Activated CD4-positive, alpha-beta T cell treated with anti-CD3 and anti-CD28 coated beads for 36 hours (primary cell): ENCODE measurements at regions not wholly inside any gene's neighbourhood (a gene's known extent, or its start where the extent isn't known, plus 50 kb on each side); places are given as distances from the start of the nearest gene placed in this dataset.
"Not testable (repeated sequence)": the region's sequence is repeated elsewhere in the genome, so short reads cannot be mapped to it uniquely, and the experiment has no call there.

ENCODE experiments used
- ATAC-seq: fragments of 200-7000 bp; cut with Tn5 transposase; one replicate; pipeline ENCODE4 v1.10.0; 2021; ENCODE audit warnings: mild to moderate bottlenecking, moderate library complexity
- CTCF ChIA-PET: fragments of 350-600 bp; sonication (Branson Sonifier 250); formaldehyde crosslinking; loops from one replicate; lab custom pipeline; 2021; ENCODE audit warnings: antibody characterized with exemption; lab: Charles Lee
- POLR2A ChIA-PET: fragments of 350-600 bp; sonication (Branson Sonifier 250); formaldehyde crosslinking; loops from one replicate; lab custom pipeline; 2021; ENCODE audit warnings: antibody characterized with exemption, inconsistent platforms; lab: Charles Lee
- DNase-seq: peaks from one replicate; pipeline ENCODE4 v3.0.0-alpha.2; 2020
- H3K27ac Mint-ChIP-seq: one replicate; pipeline ENCODE4 v1.8.0; 2021; ENCODE audit warnings: mixed read lengths
- H3K27me3 Mint-ChIP-seq: one replicate; pipeline ENCODE4 v1.8.0; 2021; ENCODE audit warnings: mixed read lengths
- H3K36me3 Mint-ChIP-seq: one replicate; pipeline ENCODE4 v1.8.0; 2021; ENCODE audit warnings: low read depth, mixed read lengths
- H3K4me1 Mint-ChIP-seq: one replicate; pipeline ENCODE4 v1.8.0; 2021; ENCODE audit warnings: mixed read lengths
- H3K4me3 Mint-ChIP-seq: one replicate; pipeline ENCODE4 v1.8.0; 2021; ENCODE audit warnings: mild to moderate bottlenecking, moderate library complexity, mixed read lengths
- H3K9me3 Mint-ChIP-seq: one replicate; pipeline ENCODE4 v1.8.0; 2021; ENCODE audit warnings: low read depth, mixed read lengths
- intact Hi-C, 2 experiments: fragments of 100-400 bp; cut with DNase I in 1 of 2; cut with micrococcal nuclease in 1 of 2; formaldehyde crosslinking; loops; one replicate each; pipeline versions ENCODE4 v1.14.2 to v1.15.1; 2022 to 2024; cut with DNase I, micrococcal nuclease

DNA sequence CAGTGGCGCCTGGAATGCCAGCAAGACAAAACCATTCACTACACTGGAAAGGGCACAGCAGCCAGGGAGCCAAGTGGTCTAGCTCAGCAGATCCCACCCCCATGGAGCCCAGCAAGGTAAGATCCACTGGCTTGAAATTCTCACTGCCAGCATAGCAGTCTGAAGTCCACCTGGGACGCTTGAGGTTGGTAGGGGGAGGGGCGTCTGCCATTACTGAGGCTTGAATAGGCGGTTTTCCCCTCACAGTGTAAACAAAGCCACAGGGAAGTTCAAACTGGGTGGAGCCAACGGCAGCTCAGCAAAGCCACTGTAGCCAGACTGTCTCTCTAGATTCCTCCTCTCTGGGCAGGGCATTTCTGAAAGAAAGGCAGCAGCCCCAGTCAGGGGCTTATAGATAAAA is 133.0 kb upstream of the DDX53 start:
- POLR2A ChIA-PET, H3K36me3 Mint-ChIP-seq, H3K27ac Mint-ChIP-seq: not testable (repeated sequence)

DNA sequence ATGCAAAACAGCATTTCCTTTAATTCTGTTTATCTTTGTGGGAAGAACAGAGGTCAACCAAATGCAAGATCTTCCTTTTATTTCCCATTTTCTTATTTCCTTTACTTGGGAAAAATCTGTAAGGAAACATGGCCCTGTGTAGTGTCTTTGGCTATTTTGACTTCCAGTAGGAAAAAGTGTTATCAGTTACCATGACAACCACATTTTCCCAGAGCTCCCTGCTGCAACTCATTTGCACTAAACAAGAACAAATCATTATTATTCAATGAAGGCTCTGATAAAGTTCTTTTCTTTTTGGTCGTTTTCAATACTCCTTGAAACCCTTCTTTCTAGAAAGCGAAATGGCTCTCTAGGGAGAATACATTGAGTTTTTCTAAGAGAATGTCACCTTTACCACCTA is 117.2 kb upstream of the DDX53 start:
- ChIA-PET POLR2A (no interaction called here), CTCF (no interaction called here)
- intact Hi-C loops = no loop called here
- ATAC-seq (no peak), DNase-seq (no peak)
- Mint-ChIP-seq H3K4me1 (no peaks in the 10 kb centered on the region), H3K27ac (no peak overlapping the region), H3K4me3 (no peak overlapping the region), H3K9me3 (no peaks in the 10 kb centered on the region), H3K27me3 (peaks cover 1% of the 10 kb centered on the region), H3K36me3 (no peaks in the 10 kb centered on the region)

More for the DNA sequence above, 133.0 kb upstream of the DDX53 start:
- H3K27me3 Mint-ChIP-seq, ATAC-seq, CTCF ChIA-PET, H3K4me3 Mint-ChIP-seq, H3K4me1 Mint-ChIP-seq, DNase-seq, H3K9me3 Mint-ChIP-seq, intact Hi-C loops: not testable (repeated sequence)

DNA sequence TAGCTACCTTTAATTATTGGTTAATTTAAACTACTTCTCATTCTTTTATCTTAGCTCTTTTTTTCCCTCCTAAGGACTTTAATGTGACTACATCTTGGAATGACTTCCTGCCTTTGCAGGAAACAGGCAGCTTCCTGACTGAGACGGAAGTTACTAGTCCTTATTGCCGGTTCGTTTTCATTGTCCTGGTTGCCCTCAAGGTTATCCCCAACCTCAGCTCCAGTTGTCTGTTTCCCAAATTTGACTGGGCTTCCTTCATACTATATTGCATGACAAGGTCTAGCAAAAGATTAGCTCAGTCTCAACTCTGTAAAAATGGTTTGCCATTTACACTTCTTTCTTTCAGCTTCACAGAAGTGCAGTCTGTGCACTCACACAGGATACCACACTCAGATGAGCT is 109.9 kb upstream of the DDX53 start:
- no peak overlapping the region for H3K27ac Mint-ChIP-seq
- no peak for ATAC-seq
- no peaks in the 10 kb centered on the region for H3K4me1 Mint-ChIP-seq
- no peak for DNase-seq
- no peaks in the 10 kb centered on the region for H3K27me3 Mint-ChIP-seq
- ChIA-PET POLR2A (no interaction called here), CTCF (no interaction called here)
- H3K36me3 Mint-ChIP-seq = no peaks in the 10 kb centered on the region
- H3K9me3 Mint-ChIP-seq = no peaks in the 10 kb centered on the region
- no peak overlapping the region for H3K4me3 Mint-ChIP-seq
- intact Hi-C loops = no loop called here

DNA sequence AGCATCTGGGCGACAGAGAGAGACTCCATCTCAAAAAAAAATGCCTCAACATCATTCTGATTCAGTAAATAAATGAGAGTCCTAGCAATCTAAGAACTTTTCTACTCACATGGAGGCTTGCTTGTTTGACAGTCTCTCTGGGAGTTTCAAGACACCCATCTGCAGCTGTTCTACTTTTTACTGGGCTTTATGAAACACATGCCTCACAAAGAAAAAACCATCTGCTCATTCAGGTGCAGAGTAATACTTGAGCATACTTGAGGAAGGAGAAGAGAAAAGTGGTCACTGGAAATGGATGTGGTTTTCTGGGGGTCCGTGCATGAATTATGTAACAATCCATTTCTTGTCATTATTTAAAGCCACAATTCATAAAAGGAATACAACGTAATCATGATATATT is 87.1 kb upstream of the DDX53 start:
- ATAC-seq (no peak), DNase-seq (no peak)
- Mint-ChIP-seq H3K9me3 (no peaks in the 10 kb centered on the region), H3K27me3 (no peaks in the 10 kb centered on the region), H3K4me3 (no peak overlapping the region), H3K4me1 (no peaks in the 10 kb centered on the region), H3K27ac (no peak overlapping the region), H3K36me3 (no peaks in the 10 kb centered on the region)
- intact Hi-C loops = no loop called here
- ChIA-PET POLR2A (no interaction called here), CTCF (no interaction called here)

DNA sequence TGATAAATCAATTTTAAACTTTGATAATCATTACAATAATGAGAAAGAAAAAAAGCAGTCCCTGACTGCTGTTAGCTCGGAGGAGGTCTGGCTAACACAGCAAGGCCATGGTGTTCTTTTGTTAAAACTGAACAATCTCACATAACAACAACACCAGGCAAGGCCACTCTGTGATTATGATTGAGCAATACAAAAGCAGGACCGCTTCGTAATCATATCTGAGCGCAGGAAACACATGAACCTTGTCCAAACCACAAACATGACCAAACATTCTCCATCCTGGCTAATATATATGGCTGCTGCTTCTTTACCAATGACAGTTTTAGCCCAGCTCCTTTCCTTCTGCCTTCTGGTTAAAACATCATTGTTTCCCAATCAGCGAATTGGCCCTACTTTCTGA is 76.8 kb upstream of the DDX53 start:
- intact Hi-C loops = no loop called here
- no peak for ATAC-seq
- Mint-ChIP-seq H3K27me3 (no peaks in the 10 kb centered on the region), H3K27ac (no peak overlapping the region), H3K9me3 (no peaks in the 10 kb centered on the region), H3K36me3 (no peaks in the 10 kb centered on the region), H3K4me3 (no peak overlapping the region), H3K4me1 (no peaks in the 10 kb centered on the region)
- ChIA-PET CTCF (no interaction called here), POLR2A (no interaction called here)
- DNase-seq = no peak

DNA sequence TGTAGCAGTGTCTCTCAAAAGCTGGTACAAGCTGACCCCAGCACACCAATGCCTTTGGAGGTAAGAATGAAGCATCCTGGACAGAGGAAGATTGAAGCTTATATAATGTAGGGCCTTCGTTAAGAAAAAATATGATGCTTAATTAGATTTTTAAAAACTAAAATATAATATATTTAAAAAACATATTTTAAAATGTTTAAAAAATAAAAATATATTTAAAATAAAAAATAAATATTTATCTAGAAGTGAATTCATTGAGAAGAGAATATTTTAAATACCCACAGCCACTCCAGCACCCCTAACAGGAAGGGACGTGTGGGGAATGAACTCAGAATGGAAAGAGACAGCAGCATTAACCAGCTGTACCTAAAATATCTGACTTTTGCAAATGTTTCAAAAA is 65.1 kb upstream of the DDX53 start:
- Mint-ChIP-seq H3K27me3 (no peaks in the 10 kb centered on the region), H3K4me3 (no peak overlapping the region), H3K36me3 (no peaks in the 10 kb centered on the region)

DNA sequence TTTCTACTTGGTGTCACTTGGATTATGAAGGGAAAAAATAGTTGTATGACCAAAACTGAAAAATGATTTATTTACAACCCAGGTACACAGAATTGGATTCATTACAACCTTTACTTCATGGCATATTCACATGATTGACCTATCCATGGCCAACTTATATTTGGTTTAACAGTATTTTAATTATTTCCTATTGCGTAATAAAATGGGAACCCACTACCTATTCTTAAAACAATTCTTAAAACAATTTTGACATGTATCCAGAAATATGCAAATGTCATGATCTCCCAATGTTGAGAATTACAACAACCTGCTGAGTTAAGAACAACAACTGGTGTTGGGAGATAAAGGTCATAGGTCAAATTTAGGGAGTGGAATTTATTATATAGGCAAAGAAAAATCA is 54.8 kb upstream of the DDX53 start:
- no peaks in the 10 kb centered on the region for H3K27me3 Mint-ChIP-seq
- H3K9me3 Mint-ChIP-seq = no peaks in the 10 kb centered on the region
- no peak overlapping the region for H3K27ac Mint-ChIP-seq
- no peak for ATAC-seq
- no peaks in the 10 kb centered on the region for H3K36me3 Mint-ChIP-seq
- no peaks in the 10 kb centered on the region for H3K4me1 Mint-ChIP-seq
- no peak for DNase-seq
- ChIA-PET CTCF (no interaction called here), POLR2A (no interaction called here)
- intact Hi-C loops = no loop called here
- no peak overlapping the region for H3K4me3 Mint-ChIP-seq

More for the DNA sequence above, 65.1 kb upstream of the DDX53 start:
- no peak overlapping the region for H3K27ac Mint-ChIP-seq
- POLR2A ChIA-PET = no interaction called here
- H3K4me1 Mint-ChIP-seq = no peaks in the 10 kb centered on the region
- no peaks in the 10 kb centered on the region for H3K9me3 Mint-ChIP-seq
- intact Hi-C loops = no loop called here
- no peak for DNase-seq
- CTCF ChIA-PET = interaction anchor here (0.6 kb wide), 1 partner anchor 24 kb away, joined by 3 read pairs; no protein-coding TSS in a partner anchor
- no peak for ATAC-seq
